Glutamatergic neuron (in vitro differentiated cells): ENCODE measurements at regions not wholly inside any gene's neighbourhood (a gene's known extent, or its start where the extent isn't known, plus 50 kb on each side); places are given as distances from the start of the nearest gene placed in this dataset.

Experiments used
- DNase-seq: peaks from one replicate; pipeline ENCODE4 v3.0.0; 2022
- H3K27ac Mint-ChIP-seq: one replicate; pipeline ENCODE4 v1.8.0; 2020; ENCODE audit warnings: mild to moderate bottlenecking, mixed read lengths, inconsistent platforms; ENCODE audit not compliant: unreplicated experiment
- H3K27me3 Mint-ChIP-seq: one replicate; pipeline ENCODE4 v1.8.0; 2020; ENCODE audit warnings: mild to moderate bottlenecking, moderate library complexity, mixed read lengths, inconsistent platforms; ENCODE audit not compliant: unreplicated experiment
- H3K36me3 Mint-ChIP-seq: one replicate; pipeline ENCODE4 v1.8.0; 2020; ENCODE audit warnings: mild to moderate bottlenecking, mixed read lengths, inconsistent platforms; ENCODE audit not compliant: unreplicated experiment
- H3K4me1 Mint-ChIP-seq: one replicate; pipeline ENCODE4 v1.8.0; 2020; ENCODE audit warnings: mild to moderate bottlenecking, low read depth, mixed read lengths, inconsistent platforms; ENCODE audit not compliant: unreplicated experiment
- H3K4me3 Mint-ChIP-seq: one replicate; pipeline ENCODE4 v1.8.0; 2020; ENCODE audit warnings: mild to moderate bottlenecking, mixed read lengths, inconsistent platforms; ENCODE audit not compliant: unreplicated experiment
- H3K9me3 Mint-ChIP-seq: one replicate; pipeline ENCODE4 v1.8.0; 2020; ENCODE audit warnings: mild to moderate bottlenecking, moderate library complexity, mixed read lengths, inconsistent platforms; ENCODE audit not compliant: unreplicated experiment
- CTCF ChIP-seq: fragments of 200-600 bp; sonication (generic); IDR thresholded peaks from one replicate; pipeline ENCODE4 v1.5.0; 2021; ENCODE audit not compliant: partially characterized antibody, unreplicated experiment

GRCh38 chr2:207419331-207419730 lies 110.4 kb upstream of the CREB1 start:
- H3K27me3 Mint-ChIP-seq = no peaks in the 10 kb centered on the region
- no peak for DNase-seq
- no peak overlapping the region for H3K27ac Mint-ChIP-seq
- no peak for TF ChIP-seq CTCF
- H3K4me3 Mint-ChIP-seq = no peak overlapping the region
- peaks cover 1% of the 10 kb centered on the region for H3K9me3 Mint-ChIP-seq
- peaks cover 12% of the 10 kb centered on the region for H3K4me1 Mint-ChIP-seq
- H3K36me3 Mint-ChIP-seq = no peaks in the 10 kb centered on the region

- peaks cover 1% of the 10 kb centered on the region for H3K9me3 Mint-ChIP-seq
- TF ChIP-seq CTCF = no peak
- peaks cover 12% of the 10 kb centered on the region for H3K4me1 Mint-ChIP-seq
- no peaks in the 10 kb centered on the region for H3K36me3 Mint-ChIP-seq
- no peak for DNase-seq
- H3K27ac Mint-ChIP-seq = no peak overlapping the region
- no peaks in the 10 kb centered on the region for H3K27me3 Mint-ChIP-seq
- H3K4me3 Mint-ChIP-seq = no peak overlapping the region
Measured at GRCh38 chr2:207421671-207422070, 108.1 kb upstream of the CREB1 start.

- no peak for TF ChIP-seq CTCF
- Mint-ChIP-seq H3K27ac (no peak overlapping the region), H3K27me3 (no peaks in the 10 kb centered on the region), H3K36me3 (no peaks in the 10 kb centered on the region), H3K4me3 (no peak overlapping the region), H3K9me3 (peaks cover 1% of the 10 kb centered on the region), H3K4me1 (peaks cover 11% of the 10 kb centered on the region)
- no peak for DNase-seq
Measured at GRCh38 chr2:207422380-207422779, 107.4 kb upstream of the CREB1 start.

GRCh38 chr2:207423886-207424285 lies 105.9 kb upstream of the CREB1 start:
- no peak for DNase-seq
- H3K9me3 Mint-ChIP-seq = no peaks in the 10 kb centered on the region
- H3K4me3 Mint-ChIP-seq = no peak overlapping the region
- peaks cover 4% of the 10 kb centered on the region for H3K4me1 Mint-ChIP-seq
- TF ChIP-seq CTCF = no peak
- no peak overlapping the region for H3K27ac Mint-ChIP-seq
- no peaks in the 10 kb centered on the region for H3K27me3 Mint-ChIP-seq
- no peaks in the 10 kb centered on the region for H3K36me3 Mint-ChIP-seq

- Mint-ChIP-seq H3K36me3 (no peaks in the 10 kb centered on the region), H3K4me3 (no peak overlapping the region), H3K4me1 (no peaks in the 10 kb centered on the region), H3K27me3 (no peaks in the 10 kb centered on the region), H3K9me3 (no peaks in the 10 kb centered on the region), H3K27ac (no peak overlapping the region)
- no peak for TF ChIP-seq CTCF
- no peak for DNase-seq
Measured at GRCh38 chr2:207427986-207428385, 101.8 kb upstream of the CREB1 start.
